C4-2B (cell line): ENCODE measurements at regions not wholly inside any gene's neighbourhood (a gene's known extent, or its start where the extent isn't known, plus 50 kb on each side); places are given as distances from the start of the nearest gene placed in this dataset.

Experiments
- ZFX ChIP-seq: fragments of 450-650 bp; IDR thresholded peaks from 2 replicates; pipeline ENCODE4 v1.6.1; 2017
- TF ChIP-seq, protein P1 (sequence below): fragments of 450-650 bp; conservative IDR thresholded peaks from 2 replicates; pipeline ENCODE4 v1.5.1; 2017; ENCODE audit warnings: mild to moderate bottlenecking

DNA sequence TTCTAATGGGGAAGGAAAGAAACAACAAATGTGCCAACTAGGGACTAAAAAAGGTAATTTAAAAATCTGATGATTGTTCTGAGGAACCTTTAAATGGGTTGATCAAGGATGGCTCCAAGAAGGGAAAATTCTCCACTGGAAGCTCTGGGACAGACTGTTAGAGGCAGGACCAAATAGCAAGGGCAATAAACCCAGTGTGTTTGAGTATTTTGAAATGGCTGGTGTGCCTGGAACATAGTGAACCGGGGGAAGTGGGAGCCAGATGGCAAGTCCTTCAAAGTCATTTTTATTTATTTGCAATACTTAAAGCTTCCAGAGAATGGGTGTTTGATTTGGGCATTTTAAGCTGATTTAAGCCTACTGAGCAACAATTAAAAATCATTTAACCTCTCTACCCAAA is 587.7 kb upstream of the MEF2C start:
- TF ChIP-seq, protein P1, sequence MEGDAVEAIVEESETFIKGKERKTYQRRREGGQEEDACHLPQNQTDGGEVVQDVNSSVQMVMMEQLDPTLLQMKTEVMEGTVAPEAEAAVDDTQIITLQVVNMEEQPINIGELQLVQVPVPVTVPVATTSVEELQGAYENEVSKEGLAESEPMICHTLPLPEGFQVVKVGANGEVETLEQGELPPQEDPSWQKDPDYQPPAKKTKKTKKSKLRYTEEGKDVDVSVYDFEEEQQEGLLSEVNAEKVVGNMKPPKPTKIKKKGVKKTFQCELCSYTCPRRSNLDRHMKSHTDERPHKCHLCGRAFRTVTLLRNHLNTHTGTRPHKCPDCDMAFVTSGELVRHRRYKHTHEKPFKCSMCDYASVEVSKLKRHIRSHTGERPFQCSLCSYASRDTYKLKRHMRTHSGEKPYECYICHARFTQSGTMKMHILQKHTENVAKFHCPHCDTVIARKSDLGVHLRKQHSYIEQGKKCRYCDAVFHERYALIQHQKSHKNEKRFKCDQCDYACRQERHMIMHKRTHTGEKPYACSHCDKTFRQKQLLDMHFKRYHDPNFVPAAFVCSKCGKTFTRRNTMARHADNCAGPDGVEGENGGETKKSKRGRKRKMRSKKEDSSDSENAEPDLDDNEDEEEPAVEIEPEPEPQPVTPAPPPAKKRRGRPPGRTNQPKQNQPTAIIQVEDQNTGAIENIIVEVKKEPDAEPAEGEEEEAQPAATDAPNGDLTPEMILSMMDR = no peak
- TF ChIP-seq ZFX = no peak
